Bronchial epithelial cell (primary cell): ENCODE measurements at regions not wholly inside any gene's neighbourhood (a gene's known extent, or its start where the extent isn't known, plus 50 kb on each side); places are given as distances from the start of the nearest gene placed in this dataset.

ENCODE experiments used
- DNase-seq: peaks from one replicate; pipeline ENCODE4 v3.0.0-alpha.2; 2010; ENCODE audit warnings: low read depth
- FAIRE-seq: peaks from 2 replicates; lab custom pipeline; 2011; peaks lifted over from hg19 to GRCh38; lab: Jason Lieb, UNC
- H3K27me3 ChIP-seq: 2 replicates; pipeline ENCODE4 v1.5.1; 2011; ENCODE audit warnings: low read length; ENCODE audit not compliant: control insufficient read depth, insufficient read depth
- H3K36me3 ChIP-seq: 2 replicates; pipeline ENCODE4 v1.5.1; 2011; ENCODE audit warnings: low read length; ENCODE audit not compliant: control insufficient read depth, insufficient read depth
- H3K4me3 ChIP-seq: 2 replicates; pipeline ENCODE4 v1.5.1; 2011; ENCODE audit warnings: mild to moderate bottlenecking, low read depth, low read length, control low read depth
- TF ChIP-seq, protein P1 (sequence below): IDR thresholded peaks from 2 replicates; pipeline ENCODE4 v1.5.1; 2011; ENCODE audit warnings: mild to moderate bottlenecking, moderate library complexity, low read length, control low read depth, inconsistent platforms; ENCODE audit not compliant: insufficient read depth, severe bottlenecking

GRCh38 chrX:36504625-36505024 lies 503.5 kb upstream of the FAM47C start:
- TF ChIP-seq, protein P1, sequence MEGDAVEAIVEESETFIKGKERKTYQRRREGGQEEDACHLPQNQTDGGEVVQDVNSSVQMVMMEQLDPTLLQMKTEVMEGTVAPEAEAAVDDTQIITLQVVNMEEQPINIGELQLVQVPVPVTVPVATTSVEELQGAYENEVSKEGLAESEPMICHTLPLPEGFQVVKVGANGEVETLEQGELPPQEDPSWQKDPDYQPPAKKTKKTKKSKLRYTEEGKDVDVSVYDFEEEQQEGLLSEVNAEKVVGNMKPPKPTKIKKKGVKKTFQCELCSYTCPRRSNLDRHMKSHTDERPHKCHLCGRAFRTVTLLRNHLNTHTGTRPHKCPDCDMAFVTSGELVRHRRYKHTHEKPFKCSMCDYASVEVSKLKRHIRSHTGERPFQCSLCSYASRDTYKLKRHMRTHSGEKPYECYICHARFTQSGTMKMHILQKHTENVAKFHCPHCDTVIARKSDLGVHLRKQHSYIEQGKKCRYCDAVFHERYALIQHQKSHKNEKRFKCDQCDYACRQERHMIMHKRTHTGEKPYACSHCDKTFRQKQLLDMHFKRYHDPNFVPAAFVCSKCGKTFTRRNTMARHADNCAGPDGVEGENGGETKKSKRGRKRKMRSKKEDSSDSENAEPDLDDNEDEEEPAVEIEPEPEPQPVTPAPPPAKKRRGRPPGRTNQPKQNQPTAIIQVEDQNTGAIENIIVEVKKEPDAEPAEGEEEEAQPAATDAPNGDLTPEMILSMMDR, result no peak
- Histone ChIP-seq H3K36me3 (no peaks in the 10 kb centered on the region), H3K4me3 (no peak overlapping the region), H3K27me3 (no peaks in the 10 kb centered on the region)
- FAIRE-seq, result no peak
- no peak for DNase-seq

GRCh38 chrX:36508042-36508441 lies 500.1 kb upstream of the FAM47C start:
- DNase-seq, result no peak
- Histone ChIP-seq H3K36me3 (no peaks in the 10 kb centered on the region), H3K4me3 (no peak overlapping the region), H3K27me3 (no peaks in the 10 kb centered on the region)
- TF ChIP-seq, protein P1, result no peak
- FAIRE-seq, result no peak

GRCh38 chrX:36510736-36511135 lies 497.4 kb upstream of the FAM47C start:
- FAIRE-seq, result no peak
- H3K27me3 ChIP-seq, result no peaks in the 10 kb centered on the region
- H3K36me3 ChIP-seq, result no peaks in the 10 kb centered on the region
- TF ChIP-seq, protein P1, result no peak
- H3K4me3 ChIP-seq, result no peak overlapping the region
- no peak for DNase-seq

- Histone ChIP-seq H3K36me3 (no peaks in the 10 kb centered on the region), H3K4me3 (no peak overlapping the region), H3K27me3 (no peaks in the 10 kb centered on the region)
- DNase-seq (no peak), FAIRE-seq (no peak)
- TF ChIP-seq, protein P1, result no peak
Measured at GRCh38 chrX:36528661-36529060, 479.5 kb upstream of the FAM47C start.

- Histone ChIP-seq H3K4me3 (no peak overlapping the region), H3K36me3 (no peaks in the 10 kb centered on the region), H3K27me3 (no peaks in the 10 kb centered on the region)
- no peak for FAIRE-seq
- TF ChIP-seq, protein P1, result no peak
- no peak for DNase-seq
Measured at GRCh38 chrX:36534900-36535299, 473.3 kb upstream of the FAM47C start.

- H3K36me3 ChIP-seq, result no peaks in the 10 kb centered on the region
- FAIRE-seq (no peak), DNase-seq (peak; percentile 13)
- no peak overlapping the region for H3K4me3 ChIP-seq
- TF ChIP-seq, protein P1, result no peak
- no peaks in the 10 kb centered on the region for H3K27me3 ChIP-seq
Measured at GRCh38 chrX:36543499-36543898, 464.7 kb upstream of the FAM47C start.
